ENCODE measurements at regions not wholly inside any gene's neighbourhood (a gene's known extent, or its start where the extent isn't known, plus 50 kb on each side); places are given as distances from the start of the nearest gene placed in this dataset.

DNA sequence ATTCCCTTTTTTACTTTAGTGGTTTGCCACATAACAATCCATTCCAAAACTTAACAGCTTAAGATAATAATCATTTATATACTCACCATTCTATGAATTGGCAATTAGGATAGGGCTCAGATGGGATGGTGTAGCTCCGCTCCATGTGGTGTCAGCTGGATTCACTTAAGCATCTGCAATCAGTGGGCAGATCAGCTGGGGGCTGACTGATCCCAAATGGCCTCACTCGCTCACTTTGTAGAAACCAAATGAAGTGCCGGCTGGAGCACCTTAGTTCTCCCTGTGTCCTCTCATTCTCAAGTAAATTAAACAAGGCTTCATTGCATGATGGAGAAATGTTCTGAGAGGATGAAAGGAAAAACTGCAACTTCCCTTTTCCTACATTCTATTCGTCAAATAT, 161.4 kb downstream of the WT1 start:
- DNase-seq: peak in 1 of 2 experiments; percentile 3

DNA sequence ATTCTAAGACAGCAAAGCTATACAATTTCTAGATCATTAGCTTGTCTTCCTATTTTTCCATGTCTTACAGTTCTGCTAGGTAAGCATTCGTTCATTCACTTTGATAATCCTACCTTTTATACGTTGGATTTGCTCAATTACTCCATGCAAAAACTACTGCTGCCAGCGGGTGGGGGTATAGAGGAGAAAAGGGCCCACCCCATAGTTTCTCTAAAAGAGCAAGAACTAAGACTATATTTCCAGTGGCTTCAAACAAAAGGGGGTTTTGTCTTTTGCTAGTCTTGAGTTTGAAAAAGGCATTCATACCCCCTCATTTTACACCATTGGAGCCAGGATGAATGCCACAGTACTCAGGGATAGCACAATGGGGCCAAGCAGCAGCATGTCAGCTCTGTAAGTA, 155.7 kb downstream of the WT1 start:
- no peak for DNase-seq

DNA sequence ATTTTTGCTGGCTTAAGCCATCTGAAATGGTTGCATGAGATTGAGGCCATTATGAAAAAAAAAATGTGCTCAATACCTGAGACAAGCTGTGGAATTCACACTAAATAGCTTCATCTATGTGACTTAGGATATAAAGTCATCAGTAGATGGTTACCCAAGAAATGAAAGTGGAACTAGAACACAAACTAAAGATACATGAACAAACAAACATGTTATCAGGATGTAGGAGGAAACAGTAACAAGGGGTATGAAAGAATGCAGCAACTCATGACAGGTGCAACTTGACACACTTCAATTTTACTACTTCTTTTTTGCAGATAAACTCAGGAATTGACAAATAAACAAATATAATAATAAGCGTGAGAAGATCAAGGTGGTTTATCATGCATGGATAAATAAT, 155.0 kb downstream of the WT1 start:
- no peak for DNase-seq

DNA sequence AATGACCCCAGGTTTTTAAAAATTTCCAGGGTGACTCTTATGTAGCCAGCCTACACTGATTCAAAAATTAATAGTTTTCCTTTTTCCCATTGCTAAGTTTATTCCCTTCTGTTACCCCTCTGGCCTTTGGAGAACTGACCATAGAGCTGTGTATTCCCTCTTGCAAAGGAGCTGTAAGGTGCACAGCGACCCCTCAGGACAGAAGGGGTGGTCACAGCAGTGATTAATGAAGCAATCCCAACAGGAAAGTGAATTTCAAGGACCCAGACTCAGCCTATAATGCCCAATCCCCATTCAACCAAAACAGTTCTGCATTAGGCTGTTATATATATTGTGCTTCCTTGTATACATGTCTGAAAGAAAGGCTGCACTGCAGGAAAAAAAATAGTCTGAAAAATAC, 147.1 kb downstream of the WT1 start:
- DNase-seq: no peak

DNA sequence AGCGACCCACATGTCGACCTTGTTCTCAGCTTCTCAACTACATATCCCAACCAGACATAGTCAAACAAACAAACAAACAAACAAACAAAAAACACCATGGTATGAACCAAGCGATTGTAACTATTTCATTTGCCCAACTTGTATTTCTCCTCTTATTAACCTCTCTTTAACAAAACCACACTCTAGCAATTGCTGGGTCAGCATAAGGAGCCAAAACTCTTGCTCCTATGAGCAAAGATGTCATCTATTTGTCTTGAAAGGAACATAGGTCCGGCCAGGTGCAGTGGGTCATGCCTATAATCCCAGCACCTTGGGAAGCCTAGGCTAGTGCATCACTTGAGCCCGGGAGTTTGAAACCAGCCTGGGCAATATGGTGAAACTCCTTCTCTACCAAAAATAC, 145.6 kb downstream of the WT1 start:
- DNase-seq: no peak

DNA sequence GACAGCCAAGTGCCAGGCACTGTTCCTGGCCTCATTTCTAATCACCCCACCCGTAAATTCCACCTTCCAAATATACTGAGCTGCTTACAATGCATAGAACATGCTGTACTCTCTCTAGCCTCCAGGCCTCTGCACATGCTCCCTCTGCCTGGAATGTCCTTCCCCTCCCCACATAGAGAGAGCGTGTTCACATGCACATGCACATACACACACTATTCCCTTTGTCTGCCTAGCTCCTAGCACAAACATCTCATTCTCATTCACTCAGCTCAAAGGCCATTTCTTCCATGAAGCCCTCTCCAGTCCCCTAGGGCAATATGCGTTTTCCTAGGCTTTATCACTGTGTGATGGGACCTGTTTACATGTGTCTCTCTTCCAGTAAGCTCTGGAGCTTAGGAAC, 144.6 kb downstream of the WT1 start:
- no peak for DNase-seq

DNA sequence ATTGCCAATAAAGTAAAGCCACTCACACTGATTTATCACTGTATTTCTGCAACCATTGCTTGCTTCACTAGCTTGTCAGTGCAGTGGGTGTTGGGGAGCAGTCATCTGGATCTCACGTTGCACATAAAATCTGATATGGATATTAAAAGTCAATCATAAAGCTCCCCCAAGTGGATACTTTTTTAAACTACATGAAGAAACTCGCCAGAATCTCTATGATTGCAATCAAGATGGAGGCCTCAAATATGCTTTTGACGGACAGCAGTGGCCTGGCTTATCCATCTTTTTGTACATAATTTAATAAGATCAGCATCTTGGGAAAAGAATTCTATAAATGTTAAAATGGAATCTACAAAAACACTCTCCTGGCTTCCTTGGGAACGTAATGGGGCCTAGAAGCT, 137.7 kb downstream of the WT1 start:
- peak; percentile 31 to 62 for DNase-seq

DNA sequence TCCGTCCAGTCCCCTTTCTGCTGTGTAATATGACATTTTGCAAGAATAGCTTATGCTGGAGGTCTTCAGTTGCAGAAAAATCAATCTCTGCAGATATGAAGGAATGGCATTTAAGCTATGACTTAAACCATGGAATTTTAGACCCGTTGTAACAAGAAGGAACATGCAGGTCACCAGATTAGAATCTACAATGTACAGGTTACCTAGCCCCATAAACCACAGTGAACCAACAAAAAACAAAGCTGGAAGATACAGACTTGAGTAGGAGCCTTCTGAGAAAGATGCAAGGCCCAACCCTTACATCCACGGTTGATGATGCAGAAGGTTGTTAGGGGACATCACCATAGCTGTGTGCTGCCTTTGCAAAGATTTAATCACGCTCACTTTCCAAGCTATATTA, 132.5 kb downstream of the WT1 start:
- DNase-seq: no peak

DNA sequence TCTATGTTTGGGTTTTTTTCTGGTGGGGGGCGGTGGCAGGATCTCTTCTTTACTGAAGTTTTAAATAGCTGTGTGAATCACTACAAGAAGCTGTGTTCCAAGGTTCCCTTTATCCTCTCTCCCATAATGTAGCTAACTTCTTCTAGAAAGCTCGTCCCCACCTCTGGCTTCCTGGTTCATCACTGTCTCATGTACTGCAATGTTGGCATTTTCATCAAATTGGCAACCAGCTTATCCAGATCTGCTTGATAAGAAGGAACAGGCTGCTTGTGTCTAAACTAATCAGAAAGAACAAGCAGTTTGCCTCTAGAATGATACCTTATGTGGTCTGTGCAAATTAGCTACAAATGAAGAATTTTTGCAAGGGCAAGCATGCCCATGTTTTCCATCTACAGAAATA, 130.8 kb downstream of the WT1 start:
- no peak for DNase-seq

DNA sequence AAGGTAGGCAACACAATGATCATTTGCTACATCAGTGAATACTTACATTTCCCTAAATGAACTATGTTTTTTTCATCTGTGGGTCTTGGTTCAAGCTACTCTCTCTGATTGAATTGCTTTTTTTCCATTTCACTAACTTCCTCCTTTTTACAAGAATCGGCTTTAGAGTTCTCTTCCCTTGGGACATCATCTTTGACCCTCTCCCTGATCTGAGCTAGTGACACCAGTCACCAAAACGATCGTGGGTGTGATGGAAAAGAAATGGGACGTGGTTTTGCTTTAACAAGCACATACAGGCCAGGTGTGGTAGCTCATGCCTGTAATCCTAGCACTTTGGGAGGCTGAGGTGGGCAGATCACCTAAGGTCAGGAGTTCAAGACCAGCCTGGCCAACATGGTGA, 129.9 kb downstream of the WT1 start:
- no peak for DNase-seq

DNA sequence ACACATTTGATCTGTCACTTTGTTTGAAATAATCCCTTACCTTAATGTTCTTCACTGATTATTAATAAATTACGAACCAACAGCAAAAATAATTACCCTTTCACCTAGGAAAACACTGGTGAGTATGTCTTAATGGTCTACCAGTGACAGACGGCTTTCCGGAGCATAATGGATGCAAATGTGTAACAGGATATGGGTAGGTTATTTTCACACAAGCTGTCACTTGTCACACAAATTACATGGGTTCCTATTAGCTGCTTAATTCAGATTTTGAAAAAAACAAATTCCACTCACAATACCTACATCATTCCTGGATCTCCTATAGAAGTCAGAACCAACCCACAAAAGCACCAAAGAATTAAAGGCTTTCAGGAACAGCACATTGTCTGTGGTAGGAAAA, 127.9 kb downstream of the WT1 start:
- peak; percentile 80 to 93 for DNase-seq

DNA sequence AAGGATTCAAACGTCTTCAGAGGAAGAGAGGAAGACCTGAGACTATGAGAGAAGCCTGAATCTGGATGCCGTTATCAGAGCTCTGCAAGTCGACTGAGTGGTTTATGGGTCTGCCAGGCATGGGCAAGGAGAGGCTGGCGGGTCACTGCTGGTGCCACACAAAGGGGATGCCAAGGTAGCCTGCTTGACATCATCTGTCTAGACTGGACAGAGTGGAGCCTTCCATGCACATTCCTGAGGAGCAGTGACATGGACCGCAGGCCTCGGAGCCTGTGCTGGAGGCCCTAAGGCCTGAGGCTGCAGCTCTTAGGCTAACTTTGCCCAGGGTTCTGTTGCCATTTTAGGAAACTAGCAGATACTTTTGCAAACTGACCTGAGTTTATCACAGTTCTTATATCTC, 127.4 kb downstream of the WT1 start:
- peak in 1 of 2 experiments; percentile 71 for DNase-seq

DNA sequence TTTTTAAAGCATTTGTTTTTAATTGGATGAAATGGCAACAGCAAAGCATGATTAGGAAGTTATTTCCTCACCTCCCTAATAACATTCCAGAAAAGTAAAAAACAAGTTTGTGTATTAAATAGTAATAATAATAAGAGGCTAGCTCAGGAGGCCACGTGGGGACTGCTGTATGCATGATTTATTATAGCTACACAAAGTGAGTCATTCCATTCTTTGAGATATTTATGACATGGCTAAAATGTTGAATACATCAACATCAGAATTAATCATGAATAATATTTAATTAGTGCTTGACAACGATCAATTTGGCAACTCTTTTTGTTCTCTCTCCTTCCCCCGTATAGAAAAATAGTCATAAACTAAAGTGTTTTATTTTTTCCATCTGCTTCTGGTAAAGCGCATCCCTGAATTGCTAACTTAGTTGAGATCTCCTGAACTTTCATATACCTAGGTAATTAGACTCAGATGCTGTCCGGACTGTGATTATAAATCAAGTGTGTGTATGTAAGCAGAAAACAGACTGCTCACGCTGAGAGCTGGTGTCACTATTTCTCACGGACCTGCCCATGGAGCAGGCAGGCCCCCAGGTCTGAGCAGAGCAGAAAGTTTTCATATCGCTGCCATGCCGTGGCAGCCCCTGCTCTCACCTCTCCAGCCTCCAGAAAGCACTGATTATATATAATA, 125.7 kb downstream of the WT1 start:
- no peak for DNase-seq

DNA sequence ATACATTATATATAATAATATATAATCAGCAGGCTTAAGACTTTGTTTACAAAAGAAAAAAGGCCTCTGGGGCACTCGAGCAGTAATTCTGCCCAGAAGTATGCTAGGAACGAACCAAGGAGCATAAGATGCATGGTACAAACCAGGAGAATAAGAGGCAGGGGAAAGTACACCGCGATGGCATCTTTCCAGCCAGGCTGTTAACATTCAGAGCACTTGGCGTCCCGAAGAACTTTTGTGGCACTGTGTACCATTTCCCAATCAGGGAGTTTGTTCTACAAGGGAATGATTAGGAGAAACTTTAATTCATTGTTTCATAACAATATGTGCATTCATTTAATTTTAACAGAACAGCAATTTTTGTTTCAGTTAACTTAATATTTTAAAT, 125.1 kb downstream of the WT1 start:
- DNase-seq: no peak

DNA sequence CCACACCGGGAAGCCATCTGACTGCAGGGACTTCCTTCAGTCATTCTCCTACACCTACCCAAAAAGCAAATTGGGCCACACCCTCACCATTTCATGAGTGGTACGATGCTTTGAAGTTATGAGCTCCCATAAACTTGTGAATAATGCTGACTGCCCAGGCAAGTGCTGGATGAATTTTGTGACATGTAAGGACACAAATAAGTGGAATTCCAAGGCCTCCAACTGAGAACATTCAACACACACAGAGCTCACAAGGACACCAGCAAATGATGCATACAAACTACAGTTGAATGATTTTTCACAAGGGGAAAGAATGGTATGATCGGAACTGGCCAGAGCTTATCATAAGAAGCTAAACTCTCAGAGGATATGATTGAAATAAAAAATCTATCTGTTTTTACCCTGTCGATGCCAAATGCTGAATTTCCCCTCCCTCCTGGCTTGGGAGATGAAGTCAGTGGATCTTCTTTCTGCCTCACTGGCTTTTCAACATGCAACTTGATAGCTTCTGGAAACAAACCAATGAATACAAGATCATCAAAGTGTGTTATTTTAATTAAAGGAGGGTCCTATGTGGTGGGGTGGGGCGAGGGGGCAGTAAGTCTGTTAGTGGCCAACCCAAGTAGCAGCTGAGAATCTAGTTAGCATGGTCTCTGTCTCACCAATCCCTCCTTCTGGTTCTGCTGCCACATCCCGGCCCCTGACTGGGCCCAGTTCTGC, 123.8 kb downstream of the WT1 start:
- no peak for DNase-seq

DNA sequence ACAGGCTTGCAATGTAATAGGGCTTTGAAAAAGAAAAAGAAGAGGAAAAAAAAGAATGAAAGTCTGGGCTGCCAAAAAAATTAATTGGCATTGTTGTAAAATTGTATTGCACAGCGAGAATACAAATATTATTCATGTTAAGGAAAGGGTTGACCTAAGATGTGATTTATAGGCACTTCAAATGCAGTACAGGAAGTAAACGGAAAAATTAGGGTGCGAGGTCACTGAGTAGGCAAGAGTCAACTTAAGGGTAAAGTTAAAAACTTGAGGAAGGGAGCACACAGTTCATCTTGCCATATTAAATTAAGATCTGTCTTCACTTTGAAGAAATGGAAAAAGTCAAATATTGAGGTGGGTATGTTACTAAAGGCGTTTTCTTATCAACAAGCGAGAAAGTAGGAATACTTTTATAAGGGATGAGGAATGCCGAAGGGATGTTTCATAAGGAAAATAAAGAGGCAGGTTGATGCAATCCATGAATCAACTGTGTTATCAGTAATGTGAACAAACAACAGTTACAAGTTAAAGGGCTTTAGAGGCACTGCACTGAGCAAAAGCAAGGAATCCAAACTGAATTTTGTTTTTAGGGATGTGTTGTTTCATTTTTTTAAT, 123.0 kb downstream of the WT1 start:
- DNase-seq: no peak

DNA sequence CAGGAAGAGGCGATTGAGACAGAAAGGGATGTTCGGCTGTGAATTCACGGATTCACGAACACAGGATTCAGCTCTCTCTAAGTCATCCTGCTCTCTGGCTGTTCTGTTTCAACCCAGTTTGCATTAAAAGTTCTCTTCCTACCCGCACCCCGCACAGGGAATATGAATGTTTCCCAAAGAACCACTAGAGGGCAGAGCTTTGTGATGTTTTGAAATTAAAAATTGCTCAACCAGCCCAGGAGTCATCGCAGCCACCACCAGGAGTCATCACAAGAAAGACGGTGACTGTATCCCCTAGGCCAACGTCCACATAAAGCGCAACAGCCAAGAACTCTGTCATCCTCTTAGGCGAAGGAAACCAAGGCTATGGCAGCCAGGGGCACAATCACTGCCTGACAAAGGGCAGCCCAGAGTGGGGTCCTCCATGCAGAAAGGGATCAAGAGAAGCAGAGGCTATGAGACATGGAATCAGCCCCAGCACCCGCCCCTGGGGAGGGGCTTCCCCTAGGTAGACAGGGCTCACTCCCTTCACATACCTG, 122.4 kb downstream of the WT1 start:
- DNase-seq: peak; percentile 20 to 57

DNA sequence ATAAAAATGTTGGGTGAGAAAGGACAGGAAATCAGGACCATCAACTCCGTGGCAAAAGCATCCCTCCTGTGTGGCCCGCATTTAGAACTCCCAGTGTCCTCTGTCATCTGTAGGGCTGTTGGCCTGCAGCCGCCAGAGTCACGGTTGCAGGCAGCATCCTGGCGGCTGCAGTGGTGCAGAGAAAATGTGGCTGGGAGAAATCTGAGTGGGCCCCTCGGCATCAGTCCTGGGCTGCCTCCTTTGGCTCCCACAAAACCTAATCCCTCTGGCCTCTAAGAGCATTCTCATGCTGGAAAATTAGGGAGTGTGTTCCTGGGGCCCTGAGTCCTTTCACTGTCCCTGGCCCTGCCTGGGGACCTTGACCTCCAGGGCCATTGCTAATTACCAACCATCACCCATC, 121.9 kb downstream of the WT1 start:
- no peak for DNase-seq

DNA sequence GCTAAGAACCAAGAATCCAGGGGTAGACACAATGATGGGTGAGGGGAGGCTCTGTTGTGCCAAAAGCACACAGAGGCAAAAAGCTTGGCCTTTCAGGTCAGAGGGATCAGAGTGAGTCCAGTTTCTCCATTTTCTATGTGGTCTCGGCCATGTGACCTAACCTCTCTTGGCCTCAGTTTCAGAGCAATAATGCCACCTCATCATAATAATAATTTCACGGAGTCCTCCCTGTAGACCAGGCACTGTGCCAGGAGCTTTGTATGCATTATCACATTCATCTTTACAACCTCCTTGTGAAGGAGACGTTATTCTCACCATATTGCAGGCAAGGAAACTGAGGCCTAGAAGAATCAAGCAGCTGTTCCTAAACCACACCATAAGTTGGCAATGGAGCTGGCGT, 120.2 kb downstream of the WT1 start:
- DNase-seq: no peak

DNA sequence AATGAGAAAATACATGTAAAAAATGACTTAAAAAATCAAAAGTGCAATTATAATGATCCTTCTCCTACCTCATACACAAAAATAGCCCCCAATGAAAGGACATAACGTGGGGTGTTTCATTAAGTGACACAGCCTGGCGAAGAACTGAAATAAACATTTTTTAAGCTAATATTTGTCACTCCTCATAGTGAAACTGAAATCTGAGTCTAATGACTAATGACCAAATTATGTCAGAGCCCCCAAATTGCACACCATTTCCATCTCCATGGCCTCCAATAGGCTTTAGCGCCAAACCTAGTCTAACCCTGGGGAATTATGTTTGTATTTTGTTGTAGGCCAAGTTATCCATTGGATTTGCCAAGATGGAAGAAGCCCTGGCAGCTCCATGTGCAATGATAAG, 119.1 kb downstream of the WT1 start:
- DNase-seq: no peak

DNA sequence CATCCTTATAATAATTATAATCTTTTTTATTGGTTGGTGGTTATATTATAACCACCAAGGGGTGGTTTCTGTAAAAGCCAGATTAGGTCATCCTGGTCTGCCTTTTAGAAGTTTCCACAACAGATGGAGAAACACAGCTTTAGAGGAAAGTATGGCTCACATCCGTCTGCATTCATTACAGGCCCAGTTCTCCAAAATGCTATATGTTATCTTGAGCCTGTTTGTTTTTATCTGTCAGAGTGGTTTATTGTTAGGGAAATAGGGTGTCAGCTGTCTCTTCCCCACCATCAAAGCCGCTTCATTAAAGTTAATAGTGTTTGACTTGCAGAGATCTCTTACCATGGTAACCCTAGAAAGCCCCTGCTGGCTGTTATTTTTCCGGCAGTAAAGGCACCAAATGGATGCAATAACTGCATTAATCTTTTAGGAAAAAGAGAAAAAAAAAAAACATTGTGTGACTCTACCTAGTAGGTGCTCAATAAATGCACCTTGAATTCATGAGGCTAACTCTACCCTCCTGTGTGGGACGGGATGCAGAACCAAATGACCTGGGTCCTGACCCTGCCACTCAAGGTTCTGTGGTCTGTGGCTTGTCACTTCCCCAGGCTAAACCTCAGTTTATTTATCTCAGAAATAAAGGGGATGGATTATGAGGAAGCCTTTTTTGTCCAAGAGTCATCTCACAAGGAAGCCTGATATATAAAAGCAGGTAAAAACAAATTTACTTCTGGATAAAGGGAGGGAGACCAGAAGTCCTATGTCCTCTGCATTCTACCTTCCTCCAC, 118.3 kb downstream of the WT1 start:
- DNase-seq: no peak

DNA sequence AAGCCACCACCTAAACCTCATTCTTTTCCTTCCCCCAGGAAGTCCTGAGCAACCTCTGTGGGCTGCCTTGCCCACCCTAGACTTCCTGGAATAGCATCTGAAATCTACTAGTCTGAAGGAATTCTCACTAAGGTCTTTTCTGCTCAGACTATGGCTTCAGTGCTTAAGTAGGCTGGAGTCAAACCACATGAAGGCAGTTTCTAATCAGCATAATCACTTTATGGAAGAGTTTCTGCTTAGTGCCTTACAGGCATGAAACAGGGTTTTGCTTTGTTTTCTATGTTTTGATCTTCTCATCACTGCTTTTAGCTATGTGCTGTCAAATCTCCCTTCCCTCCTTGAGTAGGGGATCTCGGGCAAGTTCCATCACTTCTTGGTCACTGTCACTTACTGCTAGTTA, 117.7 kb downstream of the WT1 start:
- no peak for DNase-seq
